ENCODE measurements at regions not wholly inside any gene's neighbourhood (a gene's known extent, or its start where the extent isn't known, plus 50 kb on each side); places are given as distances from the start of the nearest gene placed in this dataset.

DNA sequence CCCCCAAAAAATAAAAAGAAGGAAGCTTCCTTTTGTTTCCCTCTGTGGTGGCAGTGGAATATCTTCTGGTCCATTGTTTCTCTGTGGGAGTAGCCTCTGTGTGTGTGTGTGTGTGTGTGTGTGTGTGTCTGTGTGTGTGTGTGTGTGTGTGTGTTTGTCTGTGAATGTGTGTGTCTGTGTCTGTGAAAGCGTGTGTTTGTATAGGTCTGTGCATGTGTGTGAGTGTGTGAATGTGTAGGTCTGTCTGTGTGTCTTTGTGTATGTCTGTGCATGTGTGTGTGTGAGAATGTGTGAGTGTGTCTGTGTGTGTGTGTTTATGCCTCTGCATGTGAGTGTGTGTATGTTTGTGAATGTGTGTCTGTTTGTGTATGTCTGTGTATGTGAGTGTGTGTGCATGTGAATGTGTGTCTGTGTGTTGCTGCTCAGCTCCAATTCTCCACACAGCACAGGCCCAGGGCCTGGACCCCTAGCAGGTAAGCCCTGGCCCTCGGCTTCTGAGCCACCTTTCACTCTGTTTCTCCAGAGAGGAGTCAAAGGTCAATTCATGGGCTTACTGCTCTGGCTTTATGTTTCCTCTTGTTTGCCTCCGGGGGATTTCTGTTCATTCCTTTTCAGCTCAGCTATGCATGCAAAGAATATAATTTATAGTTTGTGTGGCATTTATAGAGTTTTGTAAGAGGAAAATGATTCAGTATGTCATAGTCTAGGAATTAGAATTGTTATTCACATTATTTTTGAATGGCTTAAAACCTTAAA, 89.8 kb downstream of the UCHL1 start:
- TF ChIP-seq, protein P1, sequence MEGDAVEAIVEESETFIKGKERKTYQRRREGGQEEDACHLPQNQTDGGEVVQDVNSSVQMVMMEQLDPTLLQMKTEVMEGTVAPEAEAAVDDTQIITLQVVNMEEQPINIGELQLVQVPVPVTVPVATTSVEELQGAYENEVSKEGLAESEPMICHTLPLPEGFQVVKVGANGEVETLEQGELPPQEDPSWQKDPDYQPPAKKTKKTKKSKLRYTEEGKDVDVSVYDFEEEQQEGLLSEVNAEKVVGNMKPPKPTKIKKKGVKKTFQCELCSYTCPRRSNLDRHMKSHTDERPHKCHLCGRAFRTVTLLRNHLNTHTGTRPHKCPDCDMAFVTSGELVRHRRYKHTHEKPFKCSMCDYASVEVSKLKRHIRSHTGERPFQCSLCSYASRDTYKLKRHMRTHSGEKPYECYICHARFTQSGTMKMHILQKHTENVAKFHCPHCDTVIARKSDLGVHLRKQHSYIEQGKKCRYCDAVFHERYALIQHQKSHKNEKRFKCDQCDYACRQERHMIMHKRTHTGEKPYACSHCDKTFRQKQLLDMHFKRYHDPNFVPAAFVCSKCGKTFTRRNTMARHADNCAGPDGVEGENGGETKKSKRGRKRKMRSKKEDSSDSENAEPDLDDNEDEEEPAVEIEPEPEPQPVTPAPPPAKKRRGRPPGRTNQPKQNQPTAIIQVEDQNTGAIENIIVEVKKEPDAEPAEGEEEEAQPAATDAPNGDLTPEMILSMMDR (IDR thresholded peaks at IDR 0.05): no peak
- no peak for TF ChIP-seq POLR2A (IDR thresholded peaks at IDR 0.05)

Measured in heart left ventricle (tissue), 13 donors.